GM12878 (cell line): ENCODE measurements at regions not wholly inside any gene's neighbourhood (a gene's known extent, or its start where the extent isn't known, plus 50 kb on each side); places are given as distances from the start of the nearest gene placed in this dataset.

ENCODE experiments used
- BACH1 ChIP-seq: fragments of 450-650 bp; IDR thresholded peaks from 2 replicates; pipeline ENCODE4 v1.6.1; 2017; ENCODE audit warnings: mild to moderate bottlenecking, borderline replicate concordance
- NR2C2 ChIP-seq: IDR thresholded peaks from 2 replicates; pipeline ENCODE4 v1.6.1; 2011; ENCODE audit warnings: borderline replicate concordance, low read depth; ENCODE audit not compliant: control insufficient read depth, insufficient read length
- PBX3 ChIP-seq: IDR thresholded peaks from 2 replicates; pipeline ENCODE4 v1.6.1; 2011; ENCODE audit warnings: mild to moderate bottlenecking, low read depth, low read length, moderate library complexity; ENCODE audit not compliant: insufficient replicate concordance
- RELA ChIP-seq: fragments of 450-650 bp; IDR thresholded peaks from 2 replicates; pipeline ENCODE4 v1.8.0; 2014; ENCODE audit warnings: borderline replicate concordance; ENCODE audit not compliant: partially characterized antibody
- TARDBP ChIP-seq: IDR thresholded peaks from 2 replicates; pipeline ENCODE4 v1.6.1; 2016; ENCODE audit warnings: borderline replicate concordance
- TF ChIP-seq, protein P1 (sequence below): IDR thresholded peaks from 2 replicates; pipeline ENCODE4 v1.6.1; 2012; ENCODE audit warnings: improper control_type of control experiment, low read depth, low read length; ENCODE audit not compliant: insufficient replicate concordance

DNA sequence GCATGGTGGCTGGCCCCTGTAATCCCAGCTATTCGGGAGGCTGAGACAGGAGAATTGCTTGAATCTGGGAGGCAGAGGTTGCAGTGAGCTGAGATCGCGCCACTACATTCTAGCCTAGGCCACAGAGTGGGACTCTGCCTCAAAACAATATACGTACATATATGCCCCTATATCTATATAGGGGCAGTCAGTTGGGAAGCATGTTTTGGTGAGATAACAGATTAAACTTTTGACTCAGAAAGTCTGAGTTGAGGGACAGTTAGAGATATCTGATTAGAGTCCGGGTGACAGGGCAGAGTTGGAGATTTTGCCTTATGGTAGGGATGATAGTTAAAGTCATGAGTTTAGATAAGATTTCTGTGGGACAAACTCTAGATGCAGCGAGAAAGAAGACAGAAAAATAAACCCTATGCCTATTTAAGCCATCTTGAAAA, 71.8 kb upstream of the ALDH1A1 start (continued):
- TF ChIP-seq NR2C2 (no peak), BACH1 (no peak), TARDBP (no peak), RELA (no peak), PBX3 (no peak)
- TF ChIP-seq, protein P1, sequence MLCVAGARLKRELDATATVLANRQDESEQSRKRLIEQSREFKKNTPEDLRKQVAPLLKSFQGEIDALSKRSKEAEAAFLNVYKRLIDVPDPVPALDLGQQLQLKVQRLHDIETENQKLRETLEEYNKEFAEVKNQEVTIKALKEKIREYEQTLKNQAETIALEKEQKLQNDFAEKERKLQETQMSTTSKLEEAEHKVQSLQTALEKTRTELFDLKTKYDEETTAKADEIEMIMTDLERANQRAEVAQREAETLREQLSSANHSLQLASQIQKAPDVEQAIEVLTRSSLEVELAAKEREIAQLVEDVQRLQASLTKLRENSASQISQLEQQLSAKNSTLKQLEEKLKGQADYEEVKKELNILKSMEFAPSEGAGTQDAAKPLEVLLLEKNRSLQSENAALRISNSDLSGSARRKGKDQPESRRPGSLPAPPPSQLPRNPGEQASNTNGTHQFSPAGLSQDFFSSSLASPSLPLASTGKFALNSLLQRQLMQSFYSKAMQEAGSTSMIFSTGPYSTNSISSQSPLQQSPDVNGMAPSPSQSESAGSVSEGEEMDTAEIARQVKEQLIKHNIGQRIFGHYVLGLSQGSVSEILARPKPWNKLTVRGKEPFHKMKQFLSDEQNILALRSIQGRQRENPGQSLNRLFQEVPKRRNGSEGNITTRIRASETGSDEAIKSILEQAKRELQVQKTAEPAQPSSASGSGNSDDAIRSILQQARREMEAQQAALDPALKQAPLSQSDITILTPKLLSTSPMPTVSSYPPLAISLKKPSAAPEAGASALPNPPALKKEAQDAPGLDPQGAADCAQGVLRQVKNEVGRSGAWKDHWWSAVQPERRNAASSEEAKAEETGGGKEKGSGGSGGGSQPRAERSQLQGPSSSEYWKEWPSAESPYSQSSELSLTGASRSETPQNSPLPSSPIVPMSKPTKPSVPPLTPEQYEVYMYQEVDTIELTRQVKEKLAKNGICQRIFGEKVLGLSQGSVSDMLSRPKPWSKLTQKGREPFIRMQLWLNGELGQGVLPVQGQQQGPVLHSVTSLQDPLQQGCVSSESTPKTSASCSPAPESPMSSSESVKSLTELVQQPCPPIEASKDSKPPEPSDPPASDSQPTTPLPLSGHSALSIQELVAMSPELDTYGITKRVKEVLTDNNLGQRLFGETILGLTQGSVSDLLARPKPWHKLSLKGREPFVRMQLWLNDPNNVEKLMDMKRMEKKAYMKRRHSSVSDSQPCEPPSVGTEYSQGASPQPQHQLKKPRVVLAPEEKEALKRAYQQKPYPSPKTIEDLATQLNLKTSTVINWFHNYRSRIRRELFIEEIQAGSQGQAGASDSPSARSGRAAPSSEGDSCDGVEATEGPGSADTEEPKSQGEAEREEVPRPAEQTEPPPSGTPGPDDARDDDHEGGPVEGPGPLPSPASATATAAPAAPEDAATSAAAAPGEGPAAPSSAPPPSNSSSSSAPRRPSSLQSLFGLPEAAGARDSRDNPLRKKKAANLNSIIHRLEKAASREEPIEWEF: no peak
